Central memory CD8-positive, alpha-beta T cell (primary cell): ENCODE measurements at regions not wholly inside any gene's neighbourhood (a gene's known extent, or its start where the extent isn't known, plus 50 kb on each side); places are given as distances from the start of the nearest gene placed in this dataset.
"Not testable (repeated sequence)": the region's sequence is repeated elsewhere in the genome, so short reads cannot be mapped to it uniquely, and the experiment has no call there.

Experiments
- ATAC-seq: fragments of 150-1000 bp; cut with Tn5 transposase; replicated peaks from 2 replicates; pipeline ENCODE4 v1.10.0; 2022; ENCODE audit warnings: mild to moderate bottlenecking, moderate FRiP score, moderate number of reproducible peaks; ENCODE audit not compliant: poor library complexity, severe bottlenecking; ENCODE audit errors: extremely low read depth
- DNase-seq, 2 donors: peaks; one replicate each; pipeline ENCODE4 v3.0.0; 2021; ENCODE audit warnings: low spot score in 2 of 2
- H3K27ac Mint-ChIP-seq: one replicate; pipeline ENCODE4 v1.8.0; 2022; ENCODE audit warnings: low read depth, mild to moderate bottlenecking, moderate library complexity, mixed read lengths
- H3K27me3 Mint-ChIP-seq: one replicate; pipeline ENCODE4 v1.8.0; 2022; ENCODE audit warnings: mixed read lengths
- H3K36me3 Mint-ChIP-seq: one replicate; pipeline ENCODE4 v1.8.0; 2022; ENCODE audit warnings: mild to moderate bottlenecking, moderate library complexity, mixed read lengths; ENCODE audit not compliant: insufficient read depth
- H3K4me1 Mint-ChIP-seq: one replicate; pipeline ENCODE4 v1.8.0; 2022; ENCODE audit warnings: mixed read lengths
- H3K4me3 Mint-ChIP-seq: one replicate; pipeline ENCODE4 v1.8.0; 2022; ENCODE audit warnings: mild to moderate bottlenecking, moderate library complexity, mixed read lengths
- H3K9me3 Mint-ChIP-seq: one replicate; pipeline ENCODE4 v1.8.0; 2022; ENCODE audit warnings: mixed read lengths

- Mint-ChIP-seq H3K4me3 (no peak overlapping the region), H3K9me3 (no peaks in the 10 kb centered on the region), H3K27me3 (no peaks in the 10 kb centered on the region), H3K27ac (no peak overlapping the region), H3K36me3 (peaks cover 2% of the 10 kb centered on the region), H3K4me1 (no peaks in the 10 kb centered on the region)
- DNase-seq (no peak), ATAC-seq (no peak)
Measured at GRCh38 chr4:128540122-128540521, 252.5 kb upstream of the PGRMC2 start.

- Mint-ChIP-seq H3K4me1 (no peaks in the 10 kb centered on the region), H3K4me3 (no peak overlapping the region), H3K36me3 (peaks cover 2% of the 10 kb centered on the region), H3K27ac (no peak overlapping the region), H3K9me3 (no peaks in the 10 kb centered on the region), H3K27me3 (peaks cover 17% of the 10 kb centered on the region)
- DNase-seq (no peak), ATAC-seq (no peak)
Measured at GRCh38 chr4:128538111-128538882, 250.7 kb upstream of the PGRMC2 start.

- DNase-seq (no peak), ATAC-seq (no peak)
- Mint-ChIP-seq H3K4me1 (no peaks in the 10 kb centered on the region), H3K36me3 (no peaks in the 10 kb centered on the region), H3K4me3 (no peak overlapping the region), H3K27ac (no peak overlapping the region), H3K9me3 (no peaks in the 10 kb centered on the region), H3K27me3 (peaks cover 33% of the 10 kb centered on the region)
Measured at GRCh38 chr4:128536746-128537145, 249.1 kb upstream of the PGRMC2 start.

- not testable (repeated sequence) for DNase-seq, H3K4me1 Mint-ChIP-seq, H3K9me3 Mint-ChIP-seq, H3K27ac Mint-ChIP-seq, H3K4me3 Mint-ChIP-seq, H3K36me3 Mint-ChIP-seq, ATAC-seq
- H3K27me3 Mint-ChIP-seq, result peaks cover 33% of the 10 kb centered on the region
Measured at GRCh38 chr4:128535510-128535909, 247.9 kb upstream of the PGRMC2 start.

- H3K4me3 Mint-ChIP-seq, result no peak overlapping the region
- peaks cover 35% of the 10 kb centered on the region for H3K27me3 Mint-ChIP-seq
- no peaks in the 10 kb centered on the region for H3K4me1 Mint-ChIP-seq
- no peaks in the 10 kb centered on the region for H3K36me3 Mint-ChIP-seq
- H3K27ac Mint-ChIP-seq, result no peak overlapping the region
- H3K9me3 Mint-ChIP-seq, result no peaks in the 10 kb centered on the region
- ATAC-seq (no peak), DNase-seq (no peak)
Measured at GRCh38 chr4:128528793-128529553, 241.4 kb upstream of the PGRMC2 start.

- DNase-seq, result no peak
- Mint-ChIP-seq H3K9me3 (no peaks in the 10 kb centered on the region), H3K36me3 (no peaks in the 10 kb centered on the region), H3K4me1 (no peaks in the 10 kb centered on the region), H3K4me3 (no peak overlapping the region), H3K27me3 (peaks cover 35% of the 10 kb centered on the region), H3K27ac (no peak overlapping the region)
- no peak for ATAC-seq
Measured at GRCh38 chr4:128527946-128528576, 240.4 kb upstream of the PGRMC2 start.

- peaks cover 35% of the 10 kb centered on the region for H3K27me3 Mint-ChIP-seq
- ATAC-seq, result no peak
- no peaks in the 10 kb centered on the region for H3K36me3 Mint-ChIP-seq
Measured at GRCh38 chr4:128527351-128527750, 239.7 kb upstream of the PGRMC2 start.

GRCh38 chr4:128525992-128526630, 238.5 kb upstream of the PGRMC2 start:
- no peak for DNase-seq
- H3K9me3 Mint-ChIP-seq, result no peaks in the 10 kb centered on the region
- ATAC-seq, result no peak
- H3K4me3 Mint-ChIP-seq, result no peak overlapping the region
- H3K36me3 Mint-ChIP-seq, result no peaks in the 10 kb centered on the region
- no peaks in the 10 kb centered on the region for H3K4me1 Mint-ChIP-seq
- H3K27ac Mint-ChIP-seq, result no peak overlapping the region
- peaks cover 35% of the 10 kb centered on the region for H3K27me3 Mint-ChIP-seq

More at GRCh38 chr4:128527351-128527750, 239.7 kb upstream of the PGRMC2 start:
- no peak for DNase-seq
- H3K4me3 Mint-ChIP-seq, result no peak overlapping the region
- no peaks in the 10 kb centered on the region for H3K9me3 Mint-ChIP-seq
- no peak overlapping the region for H3K27ac Mint-ChIP-seq
- no peaks in the 10 kb centered on the region for H3K4me1 Mint-ChIP-seq

- ATAC-seq, result no peak
- no peak for DNase-seq
- no peaks in the 10 kb centered on the region for H3K4me1 Mint-ChIP-seq
- no peak overlapping the region for H3K27ac Mint-ChIP-seq
- peaks cover 40% of the 10 kb centered on the region for H3K27me3 Mint-ChIP-seq
- H3K9me3 Mint-ChIP-seq, result no peaks in the 10 kb centered on the region
- no peak overlapping the region for H3K4me3 Mint-ChIP-seq
- no peaks in the 10 kb centered on the region for H3K36me3 Mint-ChIP-seq
Measured at GRCh38 chr4:128525387-128525786, 237.8 kb upstream of the PGRMC2 start.

- H3K9me3 Mint-ChIP-seq, result no peaks in the 10 kb centered on the region
- peaks cover 44% of the 10 kb centered on the region for H3K27me3 Mint-ChIP-seq
- H3K4me3 Mint-ChIP-seq, result no peak overlapping the region
- ATAC-seq, result no peak
- no peak for DNase-seq
- H3K27ac Mint-ChIP-seq, result no peak overlapping the region
- no peaks in the 10 kb centered on the region for H3K4me1 Mint-ChIP-seq
- H3K36me3 Mint-ChIP-seq, result no peaks in the 10 kb centered on the region
Measured at GRCh38 chr4:128524311-128524710, 236.7 kb upstream of the PGRMC2 start.

GRCh38 chr4:128521648-128522111, 234.1 kb upstream of the PGRMC2 start:
- no peak for ATAC-seq
- DNase-seq, result no peak
- Mint-ChIP-seq H3K27me3 (peaks cover 44% of the 10 kb centered on the region), H3K4me3 (no peak overlapping the region), H3K4me1 (no peaks in the 10 kb centered on the region), H3K36me3 (no peaks in the 10 kb centered on the region), H3K9me3 (no peaks in the 10 kb centered on the region), H3K27ac (no peak overlapping the region)

GRCh38 chr4:128521156-128521555, 233.5 kb upstream of the PGRMC2 start:
- H3K4me1 Mint-ChIP-seq, result no peaks in the 10 kb centered on the region
- H3K9me3 Mint-ChIP-seq, result no peaks in the 10 kb centered on the region
- ATAC-seq (no peak), DNase-seq (no peak)
- H3K27ac Mint-ChIP-seq, result no peak overlapping the region
- H3K4me3 Mint-ChIP-seq, result no peak overlapping the region
- no peaks in the 10 kb centered on the region for H3K36me3 Mint-ChIP-seq
- peaks cover 44% of the 10 kb centered on the region for H3K27me3 Mint-ChIP-seq
